GM13976 (cell line): ENCODE measurements at regions not wholly inside any gene's neighbourhood (a gene's known extent, or its start where the extent isn't known, plus 50 kb on each side); places are given as distances from the start of the nearest gene placed in this dataset.

Source experiments
- DNase-seq: peaks from one replicate; pipeline ENCODE4 v3.0.0; 2012; ENCODE audit warnings: low spot score
- CTCF ChIP-seq: IDR thresholded peaks from 2 replicates; pipeline ENCODE4 v1.5.1; 2012; ENCODE audit warnings: borderline replicate concordance, mild to moderate bottlenecking; ENCODE audit not compliant: insufficient read depth; ENCODE audit errors: extremely low read depth, missing control alignments, control extremely low read depth
- in situ Hi-C: fragments of 300-500 bp; cut with MboI; formaldehyde crosslinking; loops from one replicate; pipeline ENCODE4 v1.12.0; 2022; ENCODE audit warnings: low sequenced_read_pairs, mixed read lengths, inconsistent platforms; ENCODE audit not compliant: unreplicated experiment

- in situ Hi-C loops, result no loop called here
- TF ChIP-seq CTCF, result no peak
- DNase-seq, result no peak
Measured at GRCh38 chr18:41864216-41864615, 90.8 kb upstream of the PIK3C3 start.

GRCh38 chr18:41862921-41863320 is 92.1 kb upstream of the PIK3C3 start:
- TF ChIP-seq CTCF, result no peak
- DNase-seq, result no peak
- in situ Hi-C loops, result no loop called here

- no peak for DNase-seq
- in situ Hi-C loops, result no loop called here
- TF ChIP-seq CTCF, result no peak
Measured at GRCh38 chr18:41860987-41861386, 94.0 kb upstream of the PIK3C3 start.

GRCh38 chr18:41858761-41859555 is 96.1 kb upstream of the PIK3C3 start:
- in situ Hi-C loops, result no loop called here
- TF ChIP-seq CTCF, result no peak
- no peak for DNase-seq

- in situ Hi-C loops, result no loop called here
- no peak for TF ChIP-seq CTCF
- DNase-seq, result no peak
Measured at GRCh38 chr18:41853280-41853679, 101.8 kb upstream of the PIK3C3 start.

GRCh38 chr18:41850781-41851180 is 104.3 kb upstream of the PIK3C3 start:
- TF ChIP-seq CTCF, result no peak
- in situ Hi-C loops, result no loop called here
- no peak for DNase-seq
